Activated T-cell treated with anti-CD3 and anti-CD28 coated beads, Interleukin-2, amount 50 U/mL, for 48 hours (primary cell): ENCODE measurements at regions not wholly inside any gene's neighbourhood (a gene's known extent, or its start where the extent isn't known, plus 50 kb on each side); places are given as distances from the start of the nearest gene placed in this dataset.

Experiments
- DNase-seq, 2 experiments: peaks; one replicate each; pipeline ENCODE4 v3.0.0-alpha.2; 2020

DNA sequence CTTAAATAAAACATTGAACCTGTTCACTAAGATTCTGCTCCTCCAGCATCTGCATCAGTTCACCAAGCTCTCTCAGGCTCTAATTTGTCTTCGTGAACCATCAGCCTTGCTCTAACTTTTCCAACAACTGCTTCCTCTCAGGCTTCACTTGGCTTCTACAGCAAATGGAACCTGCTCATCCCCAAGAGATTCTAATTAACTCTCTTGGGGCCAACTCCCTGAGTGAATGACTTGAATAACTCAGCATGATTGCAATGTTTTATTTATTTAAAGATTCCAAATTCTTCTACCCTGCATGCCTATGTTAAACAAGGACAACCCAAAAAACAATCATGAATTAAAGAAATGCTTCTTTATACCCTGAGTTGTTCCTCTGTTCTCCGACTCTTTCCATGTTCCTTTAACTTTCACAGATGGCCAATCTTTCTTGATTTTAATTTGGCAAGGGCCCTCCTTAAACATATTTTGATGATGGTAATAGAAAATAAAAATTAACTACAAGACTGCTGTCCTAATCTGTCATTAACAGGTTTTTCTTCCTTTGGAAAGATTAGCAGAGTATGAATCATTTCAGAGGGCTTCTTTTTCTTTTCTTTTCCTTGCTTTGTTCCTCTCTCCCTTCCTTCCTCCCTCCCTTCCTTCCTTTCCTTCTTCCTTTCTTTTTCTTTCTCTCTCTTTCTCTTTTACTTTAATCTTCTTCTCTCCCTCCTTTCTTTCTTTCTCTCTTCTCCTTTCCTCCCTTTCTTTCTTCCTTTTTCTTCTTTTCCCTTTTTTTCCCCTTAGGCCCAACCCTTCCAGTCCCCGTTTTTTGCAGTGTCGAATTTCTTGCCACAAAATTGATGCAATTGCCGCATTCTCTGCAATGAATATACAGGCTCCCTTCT, 195.0 kb upstream of the RHOBTB1 start:
- DNase-seq: no peak

GRCh38 chr10:61136139-61136538, 192.2 kb upstream of the RHOBTB1 start:
- no peak for DNase-seq

DNA sequence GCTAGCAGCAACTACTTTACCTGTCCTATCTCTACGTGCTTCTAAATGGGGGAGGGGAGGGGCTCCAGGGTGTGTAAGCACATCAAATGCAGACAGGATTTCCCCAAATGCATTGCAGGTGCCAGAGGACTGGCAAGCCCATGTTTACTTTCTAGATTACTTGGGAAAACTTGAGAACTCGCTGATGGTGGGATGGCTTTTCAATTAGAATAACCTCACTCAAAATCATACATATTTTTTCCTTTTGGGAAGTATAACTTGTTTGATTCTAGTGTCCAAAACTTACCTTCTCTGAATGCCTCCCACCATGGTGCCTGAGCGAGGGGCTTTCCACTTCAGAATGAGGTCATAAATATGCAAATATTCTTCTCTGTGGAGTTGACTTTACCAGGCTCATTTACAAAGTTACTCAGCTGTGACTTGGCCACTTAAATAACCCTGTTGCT, 191.3 kb upstream of the RHOBTB1 start:
- no peak for DNase-seq

DNA sequence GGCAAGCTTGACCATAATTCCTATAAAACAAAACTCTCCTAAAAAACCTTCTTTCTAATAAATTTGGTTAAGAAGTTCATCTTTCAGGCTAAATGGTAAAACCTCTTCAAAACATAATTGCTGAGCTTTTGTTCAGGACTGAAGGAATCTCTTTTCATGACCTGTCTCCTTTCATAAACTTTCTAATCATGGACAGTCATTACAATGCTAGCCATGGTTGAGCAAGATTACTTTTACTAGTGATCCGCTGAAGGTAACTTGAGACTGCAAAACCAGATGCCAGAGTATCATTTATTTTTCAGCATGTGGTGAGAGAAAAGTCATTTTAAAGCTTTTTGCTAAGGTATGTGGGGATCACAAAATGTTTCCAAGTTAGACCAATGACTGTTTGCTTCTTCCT, 186.4 kb upstream of the RHOBTB1 start:
- no peak for DNase-seq

- DNase-seq: no peak
Observed at GRCh38 chr10:61128196-61128595, 184.2 kb upstream of the RHOBTB1 start.

GRCh38 chr10:61125560-61126170, 181.7 kb upstream of the RHOBTB1 start:
- DNase-seq: no peak

- no peak for DNase-seq
Observed at GRCh38 chr10:61124756-61125530, 181.0 kb upstream of the RHOBTB1 start.

GRCh38 chr10:61120805-61121204, 176.8 kb upstream of the RHOBTB1 start:
- DNase-seq: no peak

DNA sequence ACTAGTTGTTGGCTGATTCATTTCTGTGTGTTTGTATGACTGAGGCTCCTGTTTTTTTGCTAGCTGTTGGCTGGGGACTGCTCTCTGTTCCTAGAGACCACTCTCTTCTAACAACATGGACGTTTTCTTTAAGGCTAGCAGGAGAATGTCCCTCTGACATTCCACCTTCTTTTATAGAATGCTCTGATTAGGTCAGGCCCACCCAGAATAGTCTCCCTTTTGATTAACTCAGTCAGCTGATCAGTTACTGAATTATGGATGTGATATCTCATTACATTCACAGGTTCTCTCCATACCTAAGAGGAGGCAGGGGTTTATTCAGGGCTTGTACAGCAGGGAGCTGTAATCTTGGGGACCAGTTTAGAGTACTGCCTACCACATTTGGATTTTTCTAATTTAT, 175.6 kb upstream of the RHOBTB1 start:
- DNase-seq: no peak

GRCh38 chr10:61115897-61116296, 171.9 kb upstream of the RHOBTB1 start:
- no peak for DNase-seq

DNA sequence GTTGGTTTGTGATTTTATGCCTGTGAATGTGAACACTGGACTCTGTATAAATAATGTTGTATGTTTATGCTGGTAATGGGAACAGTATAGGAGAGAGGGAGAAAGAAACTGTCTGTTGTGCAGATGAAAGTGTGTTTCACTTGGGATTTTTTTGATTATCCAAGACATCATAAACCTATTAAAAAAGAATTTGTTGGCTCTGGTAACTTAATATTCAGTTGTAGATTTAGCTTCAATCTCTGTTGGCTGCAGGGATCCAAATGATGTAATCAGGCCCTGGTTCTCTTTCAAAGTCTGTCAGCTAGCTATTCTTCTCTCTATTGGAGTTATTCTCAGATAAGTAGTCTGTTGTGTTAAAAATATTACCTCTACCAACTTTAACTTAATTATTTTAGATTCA, 168.8 kb upstream of the RHOBTB1 start:
- DNase-seq: no peak

- DNase-seq: no peak
Observed at GRCh38 chr10:61110936-61111335, 167.0 kb upstream of the RHOBTB1 start.

GRCh38 chr10:61110188-61110844, 166.3 kb upstream of the RHOBTB1 start:
- no peak for DNase-seq

GRCh38 chr10:61108915-61109314, 164.9 kb upstream of the RHOBTB1 start:
- DNase-seq: no peak

DNA sequence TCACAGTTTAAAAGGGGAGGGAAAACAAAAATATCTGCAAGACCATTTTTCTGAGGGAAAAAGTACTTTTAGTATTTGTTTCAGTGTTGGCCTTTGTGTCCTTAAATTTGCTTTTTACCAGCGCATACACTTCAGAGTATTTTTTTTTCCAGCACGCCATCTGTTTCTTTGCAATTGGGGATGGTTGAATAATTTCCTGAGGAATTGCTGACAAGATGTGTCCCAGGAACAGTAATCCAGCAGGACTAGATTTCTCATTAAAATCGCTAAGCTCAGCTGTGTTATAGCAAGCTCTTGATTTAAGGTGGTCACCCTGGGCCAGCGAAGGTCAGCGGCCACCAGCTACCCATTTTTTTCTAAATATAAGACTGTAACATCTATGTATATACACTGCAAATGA, 156.9 kb upstream of the RHOBTB1 start:
- no peak for DNase-seq

- DNase-seq: no peak
Observed at GRCh38 chr10:61099756-61100155, 155.8 kb upstream of the RHOBTB1 start.

DNA sequence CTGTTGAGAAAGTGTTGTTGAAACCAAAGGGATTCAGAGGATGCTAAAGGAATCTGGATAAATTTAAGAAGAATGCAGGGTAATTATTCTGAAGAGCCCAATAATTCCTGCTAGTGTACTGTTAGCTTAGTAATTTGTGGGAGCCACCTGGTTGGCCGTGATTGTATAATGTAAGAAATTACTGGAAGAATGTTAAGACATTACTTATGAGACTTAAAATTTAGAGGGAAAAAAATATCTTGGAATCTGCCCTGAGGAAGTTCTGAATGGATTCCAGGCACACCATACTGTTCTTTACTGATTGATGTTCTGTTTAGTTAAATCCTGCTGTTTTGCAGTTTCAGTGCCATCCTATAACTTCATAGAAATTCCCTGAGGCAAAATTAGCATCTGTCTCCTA, 155.0 kb upstream of the RHOBTB1 start:
- no peak for DNase-seq

DNA sequence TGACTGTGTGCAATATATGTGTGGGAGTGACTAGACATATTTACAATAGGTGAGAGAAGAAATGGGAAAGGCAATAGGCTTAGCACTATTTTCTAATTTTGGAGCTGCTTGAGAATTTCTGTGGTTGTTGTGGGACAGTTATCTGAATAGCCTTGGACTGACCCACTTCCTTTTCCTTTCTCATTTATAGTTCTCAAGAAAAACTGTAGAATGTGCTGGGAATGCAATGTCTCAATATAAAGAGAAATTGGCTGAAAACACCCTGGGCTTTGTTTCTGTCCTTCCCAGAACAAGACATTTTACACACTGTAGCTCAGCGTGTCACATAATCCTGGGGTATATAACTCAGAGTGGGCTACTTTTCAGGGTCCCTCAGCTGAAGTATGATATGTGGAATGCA, 153.0 kb upstream of the RHOBTB1 start:
- no peak for DNase-seq

GRCh38 chr10:61096056-61096455, 152.1 kb upstream of the RHOBTB1 start:
- no peak for DNase-seq

DNA sequence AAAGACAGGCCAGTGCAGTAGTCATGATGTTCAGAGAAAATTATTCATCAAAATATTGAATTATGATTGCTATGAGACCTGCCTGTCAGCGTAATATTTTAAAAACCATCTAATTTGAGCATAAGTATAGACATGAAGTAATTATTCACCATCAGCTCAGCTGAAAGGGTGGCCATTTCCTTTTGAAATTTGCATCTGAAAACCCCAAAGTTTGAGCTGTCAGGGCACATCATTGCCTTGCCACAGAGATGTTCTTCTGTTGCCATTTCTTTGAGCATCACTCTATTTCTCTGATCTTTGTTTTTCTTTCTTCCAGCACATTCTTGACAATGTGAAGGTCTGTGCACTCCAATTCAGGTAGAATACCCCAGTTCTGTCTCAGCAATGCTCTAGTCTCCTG, 147.5 kb upstream of the RHOBTB1 start:
- no peak for DNase-seq

DNA sequence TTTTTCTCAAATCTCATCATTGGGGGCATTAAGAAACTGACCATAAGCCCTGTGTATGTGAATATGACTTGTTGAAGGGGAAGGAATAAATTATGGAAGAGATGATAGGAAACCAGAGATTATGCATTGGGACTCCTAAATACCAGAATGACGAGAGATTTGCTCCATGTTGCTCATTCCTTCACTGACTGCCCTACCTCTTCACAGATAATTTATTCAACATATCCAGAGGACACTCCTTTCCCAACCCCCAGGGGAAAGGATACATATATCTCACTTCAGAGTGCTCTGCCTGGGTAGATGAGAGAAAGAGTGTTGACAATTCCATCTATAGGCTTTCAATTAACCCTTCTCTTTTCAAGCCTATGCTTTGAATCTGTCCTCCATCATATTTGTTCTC, 145.3 kb upstream of the RHOBTB1 start:
- DNase-seq: no peak

GRCh38 chr10:61084493-61084892, 140.5 kb upstream of the RHOBTB1 start:
- DNase-seq: no peak

GRCh38 chr10:61081301-61081700, 137.3 kb upstream of the RHOBTB1 start:
- DNase-seq: no peak
